OCI-LY1 (cell line): ENCODE measurements at regions not wholly inside any gene's neighbourhood (a gene's known extent, or its start where the extent isn't known, plus 50 kb on each side); places are given as distances from the start of the nearest gene placed in this dataset.

Experiments
- CTCF ChIP-seq: fragments of 200-600 bp; sonication (generic), shearing (Covaris generic); IDR thresholded peaks from 2 replicates; pipeline ENCODE4 v1.5.1; 2017; ENCODE audit warnings: mild to moderate bottlenecking, antibody characterized with exemption, low read length, moderate library complexity, mixed read lengths
- EZH2 ChIP-seq: fragments of 200-600 bp; sonication (generic), shearing (Covaris generic); IDR thresholded peaks from 2 replicates; pipeline ENCODE4 v1.8.0; 2017; ENCODE audit warnings: borderline replicate concordance, mixed run types, mild to moderate bottlenecking, antibody characterized with exemption, low read length, moderate library complexity, mixed read lengths

- no peak for TF ChIP-seq CTCF
- TF ChIP-seq EZH2 = no peak
Measured at GRCh38 chr18:72935744-72936143, 68.0 kb upstream of the NETO1 start.
